Muscle of leg (tissue), 3 donors: ENCODE measurements at regions not wholly inside any gene's neighbourhood (a gene's known extent, or its start where the extent isn't known, plus 50 kb on each side); places are given as distances from the start of the nearest gene placed in this dataset.
"Not testable (repeated sequence)": the region's sequence is repeated elsewhere in the genome, so short reads cannot be mapped to it uniquely, and the experiment has no call there.

Experiments
- DNase-seq: peaks from one replicate; pipeline ENCODE4 v3.0.0; 2013
- H3K27ac ChIP-seq: one replicate; pipeline ENCODE4 v1.5.1; 2013; ENCODE audit warnings: mild to moderate bottlenecking, low read length, control low read depth
- H3K27me3 ChIP-seq: one replicate; pipeline ENCODE4 v1.6.1; 2013; ENCODE audit warnings: low read length; ENCODE audit not compliant: control insufficient read depth, insufficient read depth
- H3K36me3 ChIP-seq: one replicate; pipeline ENCODE4 v1.6.1; 2013; ENCODE audit warnings: low read length; ENCODE audit not compliant: control insufficient read depth, insufficient read depth
- H3K4me1 ChIP-seq: one replicate; pipeline ENCODE4 v1.6.1; 2013; ENCODE audit warnings: low read length; ENCODE audit not compliant: control insufficient read depth, insufficient read depth
- H3K4me3 ChIP-seq: one replicate; pipeline ENCODE4 v1.5.1; 2013; ENCODE audit warnings: low read length, control low read depth
- H3K9me3 ChIP-seq: replicated peaks from 2 replicates; pipeline ENCODE4 v1.6.1; 2013; ENCODE audit warnings: low read depth, low read length; ENCODE audit not compliant: control insufficient read depth
- WGBS: methylation state at CpG from one replicate; pipeline ENCODE4 v1.1.5; 2013; ENCODE audit warnings: missing lambda C conversion rate; ENCODE audit not compliant: insufficient coverage; 5-methylcytosine and 5-hydroxymethylcytosine counted together

GRCh38 chr9:93776256-93776655 lies 178.9 kb downstream of the BARX1 start:
- WGBS: no CpG with 5 or more reads among the region's 1 CpG
- H3K27me3 ChIP-seq: no peaks in the 10 kb centered on the region
- DNase-seq: no peak
- no peaks in the 10 kb centered on the region for H3K4me1 ChIP-seq
- no peaks in the 10 kb centered on the region for H3K9me3 ChIP-seq
- H3K27ac ChIP-seq: no peak overlapping the region
- no peak overlapping the region for H3K4me3 ChIP-seq
- no peaks in the 10 kb centered on the region for H3K36me3 ChIP-seq

DNA sequence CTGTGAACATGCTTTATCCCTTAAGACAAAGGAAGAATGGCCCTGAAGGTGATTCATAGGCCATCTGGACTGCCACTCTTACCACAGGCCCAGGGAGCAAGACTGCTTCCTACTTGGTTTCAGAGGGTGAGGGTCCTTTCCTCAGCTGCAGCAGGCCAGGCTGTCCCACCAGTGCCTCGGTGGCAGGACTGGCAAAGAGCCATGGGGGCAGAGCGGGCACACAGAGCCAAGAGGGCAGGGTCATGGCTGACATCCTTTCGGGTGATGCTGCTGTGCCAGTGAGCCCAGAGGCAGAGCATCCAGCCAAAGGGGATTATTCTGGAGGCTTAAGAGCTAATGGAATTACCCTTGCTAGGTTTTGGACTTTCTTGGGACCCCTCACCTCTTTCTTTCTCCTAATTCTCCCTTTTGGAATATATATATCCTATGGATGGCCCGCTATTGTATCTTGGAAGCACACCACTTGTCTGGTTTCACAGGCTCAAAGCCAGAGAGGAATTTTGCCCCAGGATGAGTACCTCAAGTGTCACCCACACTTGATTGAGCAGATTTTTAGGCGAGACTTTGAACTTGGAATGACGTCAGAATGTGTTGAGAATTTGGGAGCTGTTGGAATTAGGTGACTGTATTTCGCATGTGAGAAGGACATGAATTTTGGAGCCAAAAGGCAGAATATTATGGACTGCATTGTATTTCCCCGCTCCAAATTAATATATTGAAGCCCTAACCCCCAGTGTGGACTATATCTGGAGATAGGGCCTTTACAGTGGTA lies 180.6 kb downstream of the BARX1 start:
- no peaks in the 10 kb centered on the region for H3K9me3 ChIP-seq
- 90% methylated on average over 5 of the region's 8 CpGs for WGBS
- no peaks in the 10 kb centered on the region for H3K36me3 ChIP-seq
- no peaks in the 10 kb centered on the region for H3K27me3 ChIP-seq
- no peak overlapping the region for H3K27ac ChIP-seq
- no peaks in the 10 kb centered on the region for H3K4me1 ChIP-seq
- no peak for DNase-seq
- no peak overlapping the region for H3K4me3 ChIP-seq

GRCh38 chr9:93771276-93771675 lies 183.9 kb downstream of the BARX1 start:
- Histone ChIP-seq H3K4me1 (no peaks in the 10 kb centered on the region), H3K27ac (no peak overlapping the region), H3K9me3 (no peaks in the 10 kb centered on the region), H3K4me3 (no peak overlapping the region), H3K27me3 (no peaks in the 10 kb centered on the region), H3K36me3 (no peaks in the 10 kb centered on the region)
- WGBS: no CpG with 5 or more reads among the region's 1 CpG
- DNase-seq: no peak

GRCh38 chr9:93761822-93762221 lies 185.4 kb downstream of the PHF2 start:
- DNase-seq: no peak
- no peak overlapping the region for H3K4me3 ChIP-seq
- no CpG with 5 or more reads among the region's 3 CpGs for WGBS

DNA sequence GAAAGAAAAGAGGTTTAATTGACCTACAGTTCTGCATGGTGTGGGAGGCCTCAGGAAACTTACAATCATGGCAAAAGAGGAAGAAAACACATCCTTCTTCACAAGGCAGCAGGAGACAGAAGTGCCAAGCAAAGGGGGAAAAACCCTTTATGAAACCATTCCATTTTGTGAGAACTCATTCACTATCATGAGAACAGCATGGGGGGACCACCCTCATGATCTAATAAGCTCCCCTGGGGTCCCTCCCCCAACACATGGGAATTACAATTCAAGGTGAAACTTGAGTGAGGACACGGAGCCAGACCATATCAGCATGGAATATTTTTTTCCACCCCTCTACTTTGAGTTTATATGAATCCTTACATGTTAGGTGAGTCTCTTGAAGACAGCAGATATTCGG lies 173.7 kb downstream of the PHF2 start:
- Histone ChIP-seq H3K27ac (no peak overlapping the region), H3K4me3 (no peak overlapping the region), H3K36me3 (no peaks in the 10 kb centered on the region), H3K4me1 (no peaks in the 10 kb centered on the region), H3K9me3 (peaks cover 23% of the 10 kb centered on the region), H3K27me3 (no peaks in the 10 kb centered on the region)
- no peak for DNase-seq
- WGBS: no CpG with 5 or more reads among the region's 2 CpGs

More at GRCh38 chr9:93761822-93762221, 185.4 kb downstream of the PHF2 start:
- H3K4me1 ChIP-seq: no peaks in the 10 kb centered on the region
- no peaks in the 10 kb centered on the region for H3K36me3 ChIP-seq
- H3K27ac ChIP-seq: no peak overlapping the region
- H3K9me3 ChIP-seq: peaks cover 12% of the 10 kb centered on the region
- no peaks in the 10 kb centered on the region for H3K27me3 ChIP-seq

DNA sequence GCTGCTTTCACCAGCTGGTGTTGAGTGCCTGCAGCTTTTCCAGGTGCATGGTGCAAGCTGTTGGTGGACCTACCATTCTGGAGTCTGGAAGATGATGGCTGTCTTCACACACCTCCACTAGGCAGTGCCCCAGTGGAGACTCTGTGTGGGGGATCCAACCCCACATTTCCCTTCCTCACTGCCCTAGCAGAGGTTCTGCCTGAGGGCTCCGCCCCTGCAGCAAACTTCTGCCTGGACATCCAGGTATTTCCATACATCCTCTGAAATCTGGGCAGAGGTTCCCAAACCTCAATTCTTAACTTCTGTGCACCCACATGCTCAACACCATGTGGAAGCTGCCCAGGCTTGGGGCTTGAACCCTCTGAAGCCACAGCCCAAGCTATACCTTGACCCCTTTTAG lies 172.4 kb downstream of the PHF2 start:
- H3K4me1 ChIP-seq, H3K4me3 ChIP-seq, DNase-seq, H3K27me3 ChIP-seq, H3K27ac ChIP-seq, H3K36me3 ChIP-seq: not testable (repeated sequence)
- WGBS: 100% methylated on average over 1 of the region's 1 CpG
- H3K9me3 ChIP-seq: peaks cover 23% of the 10 kb centered on the region

- Histone ChIP-seq H3K27ac (no peak overlapping the region), H3K27me3 (peaks cover 10% of the 10 kb centered on the region), H3K4me1 (no peaks in the 10 kb centered on the region), H3K4me3 (no peak overlapping the region), H3K36me3 (no peaks in the 10 kb centered on the region), H3K9me3 (peaks cover 10% of the 10 kb centered on the region)
- WGBS: 40% methylated on average over 1 of the region's 1 CpG
- DNase-seq: no peak
Observed at GRCh38 chr9:93731963-93732362, 155.6 kb downstream of the PHF2 start.

- H3K27ac ChIP-seq: no peak overlapping the region
Observed at GRCh38 chr9:93730648-93731047, 154.3 kb downstream of the PHF2 start.

DNA sequence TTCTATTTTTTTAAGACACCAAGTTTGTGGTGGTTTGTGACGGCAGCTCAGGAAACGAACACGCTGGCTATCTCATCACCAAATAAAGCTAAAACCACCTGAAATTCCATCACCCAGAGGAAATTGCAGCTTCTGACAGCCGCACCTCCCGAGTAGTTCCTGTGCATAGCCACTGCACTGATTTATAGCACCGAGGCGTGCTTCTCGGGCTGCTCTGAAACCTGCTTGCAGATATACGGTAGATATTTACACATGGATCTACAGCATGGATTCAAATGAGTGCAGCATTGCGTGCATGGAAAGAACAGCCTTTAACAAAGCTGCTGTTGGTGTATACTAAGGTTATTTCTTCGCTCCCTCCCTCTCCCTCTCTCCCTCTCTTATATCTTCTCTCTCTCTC lies 153.8 kb downstream of the PHF2 start:
- no peak for DNase-seq
- H3K9me3 ChIP-seq: peaks cover 10% of the 10 kb centered on the region
- H3K4me3 ChIP-seq: no peak overlapping the region
- 35% methylated on average over 5 of the region's 11 CpGs for WGBS
- no peaks in the 10 kb centered on the region for H3K4me1 ChIP-seq
- peaks cover 12% of the 10 kb centered on the region for H3K27me3 ChIP-seq
- H3K27ac ChIP-seq: no peak overlapping the region
- H3K36me3 ChIP-seq: no peaks in the 10 kb centered on the region

More at GRCh38 chr9:93730648-93731047, 154.3 kb downstream of the PHF2 start:
- Histone ChIP-seq H3K36me3 (no peaks in the 10 kb centered on the region), H3K27me3 (peaks cover 12% of the 10 kb centered on the region), H3K4me1 (no peaks in the 10 kb centered on the region), H3K4me3 (no peak overlapping the region), H3K9me3 (peaks cover 10% of the 10 kb centered on the region)
- DNase-seq: no peak
- 71% methylated on average over 1 of the region's 8 CpGs for WGBS
